IMR-90 (cell line): ENCODE measurements at regions not wholly inside any gene's neighbourhood (a gene's known extent, or its start where the extent isn't known, plus 50 kb on each side); places are given as distances from the start of the nearest gene placed in this dataset.
A peak's percentile ranks its signal among the peaks of the same experiment; 100 is the strongest.

ENCODE experiments used
- ATAC-seq: fragments of 200-7000 bp; cut with Tn5 transposase; 2 replicates; pipeline ENCODE4 v1.9.1; 2020; ENCODE audit warnings: low read depth, mild to moderate bottlenecking, moderate library complexity
- BruUV-seq: library from RNA; stranded (reverse); fragments of 400-500 nt; replicated peaks from 2 replicates; lab custom pipeline; 2021; lab: Mats Ljungman, UMichigan
- CTCF ChIA-PET: fragments of 300-600 bp; formaldehyde crosslinking; extraction: SDS; loops from one replicate; lab custom pipeline; 2021; ENCODE audit warnings: antibody characterized with exemption; lab: Yijun Ruan, JAX
- POLR2A ChIA-PET: fragments of 300-600 bp; sonication (Branson Sonifier 250); formaldehyde crosslinking; loops from one replicate; lab custom pipeline; 2022; ENCODE audit warnings: antibody characterized with exemption; ENCODE audit not compliant: unreplicated experiment; lab: Charles Lee
- DNase-seq: peaks from one replicate; pipeline ENCODE4 v3.0.0; 2013
- H2AFZ ChIP-seq: replicated peaks from 2 replicates; pipeline ENCODE3; 2013; ENCODE audit warnings: low read length, mild to moderate bottlenecking; ENCODE audit not compliant: poor library complexity
- H2AK5ac ChIP-seq: 2 replicates; pipeline ENCODE4 v1.6.1; 2013; ENCODE audit warnings: low read depth, low read length, inconsistent platforms
- H2AK9ac ChIP-seq: replicated peaks from 2 replicates; pipeline ENCODE3; 2013; ENCODE audit warnings: mild to moderate bottlenecking, low read depth, low read length, moderate library complexity; ENCODE audit not compliant: poor library complexity
- H2BK120ac ChIP-seq: 2 replicates; pipeline ENCODE4 v1.6.1; 2013; ENCODE audit warnings: low read depth, low read length, inconsistent platforms
- H2BK15ac ChIP-seq: 3 replicates; pipeline ENCODE4 v1.6.1; 2013; ENCODE audit warnings: low read depth, low read length, inconsistent platforms
- H2BK20ac ChIP-seq: 2 replicates; pipeline ENCODE4 v1.6.1; 2013; ENCODE audit warnings: low read depth, mild to moderate bottlenecking, inconsistent platforms, low read length, moderate library complexity
- H2BK5ac ChIP-seq: 2 replicates; pipeline ENCODE4 v1.6.1; 2013; ENCODE audit warnings: mild to moderate bottlenecking, low read depth, low read length, inconsistent platforms; ENCODE audit not compliant: poor library complexity, severe bottlenecking
- H3K14ac ChIP-seq: replicated peaks from 2 replicates; pipeline ENCODE4 v1.6.1; 2013; ENCODE audit warnings: low read depth, low read length, inconsistent platforms
- H3K18ac ChIP-seq: 2 replicates; pipeline ENCODE4 v1.6.1; 2013; ENCODE audit warnings: low read depth, low read length, control low read depth
- H3K23ac ChIP-seq: 2 replicates; pipeline ENCODE4 v1.6.1; 2013; ENCODE audit warnings: low read depth, low read length, inconsistent platforms
- H3K27ac ChIP-seq: 2 replicates; pipeline ENCODE4 v1.5.1; 2013; ENCODE audit warnings: mild to moderate bottlenecking, control low read depth, low read length; ENCODE audit not compliant: insufficient read depth
- H3K27me3 ChIP-seq: 2 replicates; pipeline ENCODE4 v1.6.1; 2013; ENCODE audit warnings: low read length; ENCODE audit not compliant: control insufficient read depth, insufficient read depth
- H3K36me3 ChIP-seq: 2 replicates; pipeline ENCODE4 v1.6.1; 2013; ENCODE audit warnings: low read length, mixed read lengths; ENCODE audit not compliant: control insufficient read depth, insufficient read depth
- H3K4ac ChIP-seq: 2 replicates; pipeline ENCODE4 v1.6.1; 2013; ENCODE audit warnings: low read depth, low read length, inconsistent platforms
- H3K4me1 ChIP-seq: 2 replicates; pipeline ENCODE4 v1.6.1; 2013; ENCODE audit warnings: low read length, mixed read lengths; ENCODE audit not compliant: control insufficient read depth, insufficient read depth
- H3K4me2 ChIP-seq: 2 replicates; pipeline ENCODE4 v1.6.1; 2013; ENCODE audit warnings: low read depth, mild to moderate bottlenecking, control low read depth, low read length, moderate library complexity
- H3K4me3 ChIP-seq: 2 replicates; pipeline ENCODE4 v1.5.1; 2013; ENCODE audit warnings: low read depth, mild to moderate bottlenecking, control low read depth, low read length, moderate library complexity; ENCODE audit not compliant: insufficient read depth
- H3K56ac ChIP-seq: 2 replicates; pipeline ENCODE4 v1.6.1; 2013; ENCODE audit warnings: low read length, inconsistent platforms; ENCODE audit not compliant: insufficient read depth; ENCODE audit errors: extremely low read depth
- H3K79me1 ChIP-seq, 2 experiments: 2 replicates each; pipeline ENCODE4 v1.6.1; 2013; ENCODE audit warnings: low read length in 2 of 2, inconsistent platforms in 1 of 2, low read depth in 1 of 2
- H3K9ac ChIP-seq: 2 replicates; pipeline ENCODE4 v1.6.1; 2013; ENCODE audit warnings: low read depth, low read length, control low read depth
- H3K9me1 ChIP-seq: 2 replicates; pipeline ENCODE4 v1.6.1; 2013; ENCODE audit warnings: low read length, inconsistent platforms; ENCODE audit not compliant: insufficient read depth
- H3K9me3 ChIP-seq: 2 replicates; pipeline ENCODE4 v1.6.1; 2013; ENCODE audit warnings: low read length; ENCODE audit not compliant: control insufficient read depth, insufficient read depth
- H4K20me1 ChIP-seq: 2 replicates; pipeline ENCODE4 v1.6.1; 2013; ENCODE audit warnings: low read length, inconsistent platforms; ENCODE audit not compliant: insufficient read depth
- H4K5ac ChIP-seq: 2 replicates; pipeline ENCODE4 v1.6.1; 2013; ENCODE audit warnings: mild to moderate bottlenecking, low read depth, low read length, control low read depth
- H4K8ac ChIP-seq, 2 experiments: 2 replicates each; pipeline ENCODE4 v1.6.1; 2013; ENCODE audit warnings: low read depth in 2 of 2, low read length in 2 of 2, control low read depth in 1 of 2, inconsistent platforms in 1 of 2
- H4K91ac ChIP-seq: 2 replicates; pipeline ENCODE4 v1.6.1; 2013; ENCODE audit warnings: low read depth, low read length, inconsistent platforms; ENCODE audit not compliant: insufficient read depth
- BHLHE40 ChIP-seq: fragments of 150-350 bp; IDR thresholded peaks from 2 replicates; pipeline ENCODE4 v1.6.1; 2016; ENCODE audit warnings: mild to moderate bottlenecking, low read depth, low read length
- CEBPB ChIP-seq: IDR thresholded peaks from 2 replicates; pipeline ENCODE4 v1.6.1; 2012; ENCODE audit warnings: low read depth, low read length, improper control_type of control experiment
- CHD1 ChIP-seq: IDR thresholded peaks from 2 replicates; pipeline ENCODE4 v1.6.1; 2012; ENCODE audit warnings: low read depth, low read length, improper control_type of control experiment
- CTCF ChIP-seq: conservative IDR thresholded peaks from 2 replicates; pipeline ENCODE4 v1.5.1; 2012; ENCODE audit warnings: mild to moderate bottlenecking, low read depth, low read length, improper control_type of control experiment
- ELK1 ChIP-seq: fragments of 150-350 bp; IDR thresholded peaks from 2 replicates; pipeline ENCODE4 v1.6.1; 2016; ENCODE audit warnings: low read depth, mild to moderate bottlenecking, low read length, moderate library complexity, borderline replicate concordance
- FOS ChIP-seq: fragments of 150-350 bp; IDR thresholded peaks from 2 replicates; pipeline ENCODE4 v1.6.1; 2016; ENCODE audit warnings: low read depth, low read length
- MAZ ChIP-seq: IDR thresholded peaks from 2 replicates; pipeline ENCODE4 v1.6.1; 2012; ENCODE audit warnings: low read depth, mild to moderate bottlenecking, low read length, improper control_type of control experiment, moderate library complexity, borderline replicate concordance
- MXI1 ChIP-seq: IDR thresholded peaks from 2 replicates; pipeline ENCODE4 v1.6.1; 2012; ENCODE audit warnings: low read depth, mild to moderate bottlenecking, low read length, moderate library complexity, borderline replicate concordance
- NFE2L2 ChIP-seq: fragments of 150-350 bp; IDR thresholded peaks from 2 replicates; pipeline ENCODE4 v1.6.1; 2016; ENCODE audit warnings: low read depth, mild to moderate bottlenecking, low read length
- POLR2A ChIP-seq: IDR thresholded peaks from 2 replicates; pipeline ENCODE4 v1.6.1; 2012; ENCODE audit warnings: mild to moderate bottlenecking, low read depth, low read length
- RAD21 ChIP-seq: IDR thresholded peaks from 2 replicates; pipeline ENCODE4 v1.6.1; 2012; ENCODE audit warnings: low read length, improper control_type of control experiment
- RCOR1 ChIP-seq: IDR thresholded peaks from 2 replicates; pipeline ENCODE4 v1.6.1; 2012; ENCODE audit warnings: mild to moderate bottlenecking, low read length, improper control_type of control experiment; ENCODE audit not compliant: insufficient replicate concordance
- RFX5 ChIP-seq: IDR thresholded peaks from 2 replicates; pipeline ENCODE4 v1.8.0; 2012; ENCODE audit warnings: low read depth, mild to moderate bottlenecking, low read length, moderate library complexity
- WGBS, 2 experiments: methylation state at CpG; one replicate each; pipeline versions ENCODE4 v1.1.5 to v1.1.7; 2013; ENCODE audit warnings: missing lambda C conversion rate in 2 of 2; ENCODE audit not compliant: insufficient read length in 1 of 2; ENCODE audit errors: extremely low coverage in 2 of 2; 5-methylcytosine and 5-hydroxymethylcytosine counted together
- dilution Hi-C: fragments of 300-500 bp; cut with HindIII; formaldehyde crosslinking; loops from one replicate; pipeline ENCODE4 v1.14.3; 2018; ENCODE audit warnings: low sequenced_read_pairs; ENCODE audit not compliant: unreplicated experiment
- in situ Hi-C: fragments of 300-500 bp; cut with MboI; formaldehyde crosslinking; loops from 3 replicates; pipeline ENCODE4 v1.14.3; 2019; ENCODE audit warnings: low sequenced_read_pairs, inconsistent platforms, mixed read lengths
- intact Hi-C: fragments of 100-400 bp; cut with micrococcal nuclease; formaldehyde crosslinking; loops from 2 replicates; pipeline ENCODE4 v1.10.0; 2022

- Histone ChIP-seq H3K4ac (no peak overlapping the region), H3K9ac (peak overlapping the region; percentile 46; the same call in 1 of the 2 replicates), H2AK5ac (no peak overlapping the region), H2BK5ac (no peak overlapping the region), H3K36me3 (no peaks in the 10 kb centered on the region), H2AK9ac (peak overlapping the region; percentile 29), H2BK20ac (no peak overlapping the region), H3K9me3 (no peaks in the 10 kb centered on the region), H3K27me3 (peaks cover 20% of the 10 kb centered on the region), H3K4me3 (peak overlapping the region; percentile 3; the same call in 1 of the 2 replicates), H4K20me1 (no peaks in the 10 kb centered on the region), H3K18ac (no peak overlapping the region; the same call in 1 of the 2 replicates), H4K8ac (peak overlapping the region in 1 of 2 experiments; percentile 73; a peak in 1 of 4 replicates), H2BK120ac (no peak overlapping the region), H3K23ac (no peak overlapping the region), H3K4me2 (peak overlapping the region; percentile 71; the same call in 1 of the 2 replicates), H3K9me1 (no peaks in the 10 kb centered on the region), H3K79me1 (no peaks in the 10 kb centered on the region), H3K56ac (no peak overlapping the region), H2AFZ (peak overlapping the region; percentile 94), H3K27ac (no peak overlapping the region), H4K91ac (no peak overlapping the region), H3K4me1 (no peaks in the 10 kb centered on the region), H3K14ac (no peak overlapping the region), H2BK15ac (no peak overlapping the region), H4K5ac (no peak overlapping the region; the same call in 1 of the 2 replicates)
- ATAC-seq (peak; percentile 38), DNase-seq (no peak)
- in situ Hi-C loops, result loop anchor here (10.0 to 25.0 kb wide), 4 partner anchors 577 to 1454 kb away; no protein-coding TSS in a partner anchor
- ChIA-PET POLR2A (no interaction called here), CTCF (interaction anchor here (1.8 kb wide), 1 partner anchor 857 kb away, joined by 4 read pairs; no protein-coding TSS in a partner anchor)
- dilution Hi-C loops, result no loop called here
- intact Hi-C loops, result loop anchor here (2.0 to 5.0 kb wide), 6 partner anchors 216 to 1469 kb away; partner anchors contain the start of gene PCCA
- TF ChIP-seq RFX5, result no peak
- no peak for TF ChIP-seq RAD21
- TF ChIP-seq POLR2A, result no peak
- no peak for TF ChIP-seq MAZ
- TF ChIP-seq ELK1, result no peak
- no peak for TF ChIP-seq CEBPB
- TF ChIP-seq CHD1, result no peak
- no peak for TF ChIP-seq FOS
- no peak for TF ChIP-seq BHLHE40
- no peak for TF ChIP-seq MXI1
- no peak for TF ChIP-seq NFE2L2
- TF ChIP-seq RCOR1, result no peak
- TF ChIP-seq CTCF, result no peak
- BruUV-seq, result no TSS peak
- 25% methylated on average over 8 of the region's 29 CpGs; no CpG with 5 or more reads in 1 of the 2 experiments for WGBS, 2 experiments
Observed at GRCh38 chr13:99657848-99658260, 156.6 kb downstream of the TM9SF2 start.
